T-helper 2 cell treated with Interferon-gamma antibody and Interleukin-4, amounts not matched to agents 100 ng/mL and 5 ng/mL, for 36 hours (primary cell): ENCODE measurements at regions not wholly inside any gene's neighbourhood (a gene's known extent, or its start where the extent isn't known, plus 50 kb on each side); places are given as distances from the start of the nearest gene placed in this dataset.
"Not testable (repeated sequence)": the region's sequence is repeated elsewhere in the genome, so short reads cannot be mapped to it uniquely, and the experiment has no call there.

Experiments
- intact Hi-C: fragments of 100-400 bp; cut with micrococcal nuclease; formaldehyde crosslinking; loops from one replicate; pipeline ENCODE4 v1.15.1; 2023

DNA sequence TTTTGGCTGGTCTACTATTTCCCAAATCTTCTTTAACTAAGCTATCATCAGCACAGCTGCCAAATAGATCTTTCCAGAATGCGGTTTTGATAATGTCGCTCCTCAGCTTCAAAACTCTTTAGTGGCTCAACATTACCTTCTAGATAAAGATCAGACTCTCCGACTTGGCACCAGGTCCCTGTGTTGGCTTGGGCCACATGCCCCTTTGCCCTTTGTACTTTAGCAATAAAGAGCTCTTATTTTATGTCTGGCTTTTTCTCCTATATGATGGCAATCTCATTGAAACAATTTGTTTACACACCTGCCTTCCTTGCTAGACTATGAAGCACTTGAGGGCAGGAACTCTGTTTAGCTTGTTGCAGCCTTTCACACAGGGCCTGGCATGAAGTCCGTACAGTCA is 128.9 kb upstream of the GATA6 start:
- intact Hi-C loops = no loop called here

DNA sequence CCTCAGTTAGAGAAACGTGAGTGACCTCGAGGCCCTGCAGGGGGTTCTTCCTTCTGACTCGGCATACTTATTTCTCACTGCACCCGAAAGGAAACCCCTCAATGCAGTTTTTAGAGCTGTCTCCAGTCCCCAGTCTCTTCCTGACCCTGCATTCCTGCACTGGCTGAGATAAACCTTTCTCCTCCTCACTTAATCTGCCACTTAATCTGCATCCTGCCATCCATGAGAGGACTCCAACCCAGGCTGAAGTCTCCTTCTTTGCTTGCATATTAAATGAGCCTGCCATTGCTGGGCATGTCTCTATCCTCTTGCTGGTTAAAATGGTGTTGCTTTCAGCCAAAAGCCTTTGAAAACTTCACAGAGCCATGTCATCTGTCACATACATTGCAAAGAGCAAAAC is 125.6 kb upstream of the GATA6 start:
- intact Hi-C loops = no loop called here

DNA sequence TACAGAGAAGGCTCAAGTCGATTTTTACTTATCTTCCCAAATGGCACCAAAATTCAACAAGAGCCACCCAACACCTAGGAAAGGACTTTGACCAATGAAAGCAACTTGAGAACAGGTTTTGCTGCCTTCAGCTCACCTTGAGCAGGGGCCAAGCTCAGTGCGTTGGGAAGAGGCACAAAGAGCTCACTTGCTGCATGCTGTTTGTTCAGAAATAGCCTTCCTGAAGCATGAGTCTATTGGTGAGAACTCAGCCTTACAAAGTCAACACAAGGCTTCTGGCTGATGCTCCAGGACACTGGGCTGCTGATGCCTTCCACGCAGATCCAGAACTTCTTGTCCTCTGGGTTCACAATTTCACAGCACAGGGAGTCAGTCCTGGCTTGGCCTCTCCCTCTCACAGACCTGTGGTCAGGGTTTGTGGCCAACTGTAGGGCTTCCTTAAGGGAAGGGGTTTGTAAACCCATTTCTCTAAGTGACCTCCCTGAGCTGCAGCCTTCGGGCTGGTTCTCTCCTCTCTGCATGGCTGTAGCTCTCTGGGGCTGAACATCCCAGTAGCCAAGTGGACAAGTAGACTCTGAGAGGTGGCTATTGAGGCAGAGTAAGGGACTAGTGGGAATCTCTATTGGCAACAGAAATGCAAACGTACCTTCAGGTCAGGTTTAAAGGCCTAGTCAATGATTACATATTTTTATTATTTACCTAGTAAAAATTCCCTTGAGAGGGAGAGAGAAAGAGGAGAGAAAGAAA is 124.7 kb upstream of the GATA6 start:
- intact Hi-C loops = no loop called here

DNA sequence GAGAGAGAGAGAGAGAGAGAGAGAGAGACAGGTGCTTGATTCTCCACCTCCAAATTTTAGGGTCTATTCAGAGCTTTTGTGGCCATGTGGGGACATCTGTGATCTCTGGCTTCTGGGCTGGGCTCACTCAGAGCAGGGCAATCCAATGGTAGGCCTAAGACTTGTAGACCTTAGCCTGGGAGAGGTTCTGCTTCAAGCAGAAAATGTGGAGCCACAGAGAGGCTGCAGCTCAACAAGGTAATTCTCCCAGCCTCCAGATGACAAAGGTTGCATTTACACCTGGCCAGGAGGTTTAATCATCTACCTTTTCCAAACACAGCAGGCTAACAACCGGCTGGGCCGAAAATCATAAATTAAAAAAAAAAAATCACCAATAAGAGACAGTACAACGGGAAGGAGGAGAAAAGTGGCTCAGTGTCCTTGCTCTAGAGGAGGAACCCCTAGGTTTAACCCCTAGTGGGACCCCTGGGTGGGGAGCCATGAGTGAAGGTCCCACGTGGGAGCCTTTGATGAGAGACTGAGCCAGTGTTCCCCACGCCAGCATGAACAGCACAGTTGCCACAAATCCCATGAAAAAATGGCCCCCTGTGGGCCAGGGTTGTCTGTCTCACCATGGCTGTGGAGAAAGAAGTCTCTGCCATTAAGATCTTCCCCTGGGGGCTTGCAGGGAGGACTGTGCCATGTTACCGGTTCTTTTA is 124.0 kb upstream of the GATA6 start:
- intact Hi-C loops = no loop called here

DNA sequence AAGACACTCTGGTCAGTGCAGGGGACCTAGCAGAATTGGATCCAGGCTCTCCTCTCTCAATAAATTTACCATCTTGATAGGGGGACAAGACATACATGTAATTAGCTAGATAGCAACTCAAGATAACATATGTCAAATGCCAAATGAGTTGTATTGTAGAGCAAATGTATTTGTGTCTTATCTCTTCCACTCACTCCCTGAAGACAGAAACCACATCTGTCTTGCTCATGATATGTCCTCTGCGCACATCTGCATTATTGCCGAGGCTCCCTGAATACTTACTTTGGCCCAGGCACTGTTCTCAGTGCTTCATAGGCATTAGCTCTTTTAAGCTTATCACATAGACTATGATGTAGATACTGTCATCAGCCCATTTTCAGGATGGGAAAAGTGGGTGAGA is 122.9 kb upstream of the GATA6 start:
- intact Hi-C loops = no loop called here

DNA sequence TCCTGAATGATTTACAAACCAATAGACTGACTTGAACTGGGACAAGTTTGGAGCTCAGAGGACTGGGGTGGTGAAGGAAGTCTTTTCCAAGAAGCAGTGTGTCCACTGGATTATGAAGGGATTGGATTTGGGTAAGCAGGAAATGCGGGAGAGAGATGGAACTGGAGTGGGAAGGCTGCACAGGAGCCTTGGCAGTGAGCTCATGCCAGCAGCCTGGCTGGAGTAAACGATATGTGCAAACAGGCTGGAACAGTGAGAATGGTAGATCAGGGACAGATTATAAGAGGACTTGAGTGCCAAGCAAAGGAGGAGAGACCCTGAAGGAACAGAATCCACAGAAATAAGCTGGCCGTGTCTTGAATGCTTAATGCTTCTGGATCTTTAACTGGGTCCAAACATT is 121.9 kb upstream of the GATA6 start:
- intact Hi-C loops = no loop called here

DNA sequence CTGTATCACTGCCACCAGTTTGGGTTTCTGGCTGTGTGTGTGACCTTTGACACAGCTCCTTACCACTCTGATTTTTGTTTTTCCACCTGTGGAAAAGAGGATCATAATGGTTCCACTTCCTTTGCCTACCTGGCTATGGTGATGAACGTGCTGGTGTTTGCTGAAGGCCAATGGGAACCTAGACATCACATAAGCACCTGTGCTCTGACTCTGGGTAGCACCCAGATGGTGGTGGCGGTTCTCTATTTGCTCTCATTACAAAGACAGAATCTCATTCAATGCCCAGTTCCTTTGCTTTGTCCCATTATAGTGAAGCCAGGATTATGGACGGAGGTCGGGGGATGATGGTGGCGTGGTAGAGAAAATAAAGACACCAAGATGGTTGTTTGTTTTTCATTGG is 121.2 kb upstream of the GATA6 start:
- intact Hi-C loops = no loop called here

DNA sequence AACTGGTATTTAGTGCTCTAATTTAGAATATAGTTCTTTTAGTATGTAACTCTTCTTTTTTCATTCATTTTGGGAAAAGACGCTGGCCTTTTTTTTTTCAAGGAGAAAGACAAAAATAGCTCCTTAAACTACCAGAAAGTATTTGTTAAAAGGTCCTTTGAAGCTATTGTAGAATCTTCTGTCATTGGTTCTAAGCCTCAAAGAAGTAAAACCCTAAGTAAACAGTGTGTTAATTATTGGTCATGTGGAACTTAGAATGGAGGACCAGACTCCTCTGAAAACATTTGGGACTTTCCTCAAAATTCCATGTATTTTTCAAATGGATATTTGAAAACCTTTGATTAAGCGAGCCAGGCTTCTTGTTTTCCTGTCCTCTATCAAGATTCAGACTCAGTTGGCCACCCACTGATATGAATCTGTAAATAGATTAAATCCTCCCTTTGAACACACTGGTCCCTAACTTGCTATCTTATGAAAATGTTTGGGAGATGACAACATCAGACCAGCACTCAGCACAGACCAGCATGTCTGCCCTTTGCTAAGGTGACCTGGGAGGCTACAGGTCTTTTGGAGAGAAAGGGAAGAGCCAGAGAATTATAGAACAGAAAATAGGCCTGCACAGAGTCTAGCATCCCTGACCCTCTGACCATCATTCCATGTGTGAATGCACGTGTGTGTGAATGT is 120.3 kb upstream of the GATA6 start:
- intact Hi-C loops = no loop called here

DNA sequence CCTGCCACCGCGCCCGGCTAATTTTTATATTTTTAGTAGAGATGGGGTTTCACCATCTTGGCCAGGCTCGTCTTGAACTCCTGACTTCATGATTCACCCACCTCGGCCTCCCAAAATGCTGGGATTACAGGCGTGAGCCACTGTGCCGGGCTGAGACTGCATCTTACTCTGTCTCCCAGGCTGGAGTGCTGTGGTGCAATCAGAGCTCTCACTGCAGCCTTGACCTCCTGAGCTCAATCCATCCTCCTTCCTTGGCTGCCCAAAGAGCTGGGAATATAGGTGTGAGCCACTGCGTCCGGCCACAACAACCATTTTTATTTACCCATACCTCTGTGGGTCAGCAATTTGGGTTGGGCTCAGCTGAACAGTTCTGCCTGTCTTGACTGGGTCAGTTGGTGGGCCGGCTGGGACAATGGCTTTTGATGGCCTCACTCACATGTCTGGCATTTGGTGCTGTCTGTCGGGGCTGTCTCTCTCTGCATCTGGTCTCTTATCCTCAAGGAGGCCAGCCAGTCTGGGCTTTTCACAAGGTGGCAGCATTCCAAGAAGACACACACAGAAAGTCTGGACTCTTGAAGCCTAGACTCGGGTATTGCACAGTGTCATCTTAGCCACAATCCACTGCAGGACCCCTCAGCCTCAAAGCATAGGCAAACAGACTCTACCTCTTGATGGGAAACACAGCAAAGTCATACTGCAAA is 116.8 kb upstream of the GATA6 start:
- intact Hi-C loops = no loop called here

DNA sequence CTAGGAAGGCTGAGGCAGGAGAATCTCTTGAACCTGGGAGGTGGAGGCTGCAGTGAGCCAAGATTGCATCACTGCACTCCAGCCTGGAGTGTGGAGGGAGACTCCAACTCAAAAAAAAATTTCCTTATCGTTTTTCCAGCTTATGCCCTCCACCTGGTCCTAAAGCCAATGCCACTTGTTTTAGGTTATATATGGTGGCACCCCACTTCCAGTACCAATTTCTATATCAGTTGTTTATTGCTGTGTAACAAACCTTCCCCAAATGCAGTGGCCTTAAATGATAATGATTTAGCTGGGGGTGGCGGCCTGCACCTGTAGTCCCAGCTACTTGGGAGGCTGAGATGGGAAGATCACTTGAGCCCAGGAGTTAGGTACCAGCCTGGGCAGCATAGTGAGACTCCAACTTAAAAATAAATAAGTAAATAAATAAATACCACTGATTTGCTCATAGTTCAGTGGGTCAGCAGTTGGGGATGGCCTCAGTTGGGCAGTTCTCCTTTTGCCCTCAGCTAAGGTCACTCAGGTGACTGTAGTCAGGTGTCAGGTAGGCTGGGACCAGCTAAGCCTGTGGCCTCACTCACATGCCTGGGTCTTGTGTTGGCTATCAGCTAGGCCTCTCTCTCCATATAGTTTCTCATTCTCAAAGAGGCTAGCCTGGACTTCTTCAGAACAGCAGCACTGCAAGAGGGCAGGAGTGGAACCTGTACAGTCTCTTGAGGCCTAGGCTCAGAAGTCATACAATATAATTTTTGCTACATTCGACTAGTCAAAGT is 113.7 kb upstream of the GATA6 start:
- intact Hi-C loops = no loop called here

DNA sequence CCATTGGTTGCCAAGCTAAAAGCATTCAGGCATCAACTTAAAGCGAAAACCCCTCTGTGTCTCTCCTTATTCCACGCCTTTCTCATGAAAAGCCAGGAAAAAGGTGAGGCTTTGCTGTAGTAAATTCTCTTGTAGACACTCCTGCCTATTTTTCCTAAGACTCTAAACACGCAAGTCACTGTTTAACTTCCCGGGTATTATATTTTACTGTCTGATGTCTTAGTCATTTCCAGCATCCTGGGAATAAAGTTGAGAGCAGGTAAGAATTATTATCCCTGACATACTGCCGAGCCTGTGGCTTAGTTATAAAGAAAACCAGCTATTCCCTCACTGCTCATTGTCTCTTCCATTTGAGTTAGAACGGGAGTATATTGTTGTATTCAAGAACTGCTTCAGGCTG is 112.4 kb upstream of the GATA6 start:
- intact Hi-C loops = no loop called here

DNA sequence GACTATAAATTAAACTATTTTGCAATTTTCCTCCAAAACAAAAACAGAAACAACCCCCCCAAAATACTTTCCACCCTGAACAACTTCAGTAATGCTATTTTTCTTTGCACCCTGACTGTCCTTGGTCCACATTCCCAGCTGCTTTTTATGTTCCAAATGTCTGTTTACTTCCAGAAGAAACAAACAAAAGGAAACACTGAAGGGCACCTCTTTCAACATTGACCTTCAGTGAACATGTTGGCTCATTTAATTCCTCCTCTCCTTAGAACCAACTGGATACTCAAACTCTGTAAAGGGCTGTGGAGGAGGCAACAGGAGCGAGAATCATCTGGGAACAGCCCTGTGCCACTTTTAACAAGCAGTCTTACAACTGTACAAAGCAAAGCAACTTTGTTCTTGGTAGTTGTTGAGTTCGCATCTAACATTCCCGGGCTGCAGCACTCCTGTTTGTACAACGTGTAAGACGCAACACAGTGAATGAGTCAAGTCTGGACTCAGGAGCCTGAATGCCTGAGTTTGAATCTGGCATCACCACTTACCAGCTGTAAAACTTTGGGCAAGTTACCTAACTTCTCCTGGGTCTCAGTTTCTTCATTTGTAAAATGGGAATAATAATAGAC is 111.4 kb upstream of the GATA6 start:
- intact Hi-C loops = no loop called here

DNA sequence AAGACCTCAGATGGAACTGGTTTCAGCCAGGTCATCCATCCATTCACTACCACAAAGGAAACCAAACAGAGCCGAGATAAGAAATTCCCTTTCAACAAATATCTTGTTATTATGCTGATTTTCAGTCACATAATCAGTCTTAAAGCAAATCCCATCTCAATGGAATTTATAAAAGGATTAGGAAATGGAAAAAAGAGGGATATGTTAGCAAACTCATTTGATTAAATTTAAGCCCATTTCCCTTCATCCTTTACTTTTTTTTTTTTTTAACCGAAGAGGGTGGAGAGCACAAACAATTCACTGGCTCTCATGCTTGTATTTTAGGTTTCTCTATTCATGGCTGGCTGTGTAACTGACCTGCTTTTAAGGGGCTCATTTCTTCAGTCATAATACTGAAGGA is 109.0 kb upstream of the GATA6 start:
- intact Hi-C loops = no loop called here

DNA sequence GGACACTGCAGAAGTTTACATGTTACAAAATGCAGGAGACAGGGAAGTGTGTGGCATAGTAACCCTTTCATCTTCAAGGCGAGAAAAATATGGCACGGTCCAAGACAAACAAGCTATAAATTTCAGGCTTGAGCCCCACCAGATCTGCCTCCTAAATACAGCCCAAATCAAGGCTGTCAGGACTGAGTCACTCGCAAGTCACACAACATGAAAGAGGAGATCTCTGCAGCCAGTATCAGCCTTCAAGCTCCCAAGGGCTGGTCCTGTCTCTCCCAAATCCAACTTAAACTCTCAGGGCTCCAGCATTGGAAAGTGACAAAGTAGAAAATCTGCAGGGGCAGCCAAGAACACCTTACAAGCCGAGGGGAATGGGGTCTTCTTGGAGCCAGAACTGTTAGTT is 106.3 kb upstream of the GATA6 start:
- intact Hi-C loops = no loop called here

DNA sequence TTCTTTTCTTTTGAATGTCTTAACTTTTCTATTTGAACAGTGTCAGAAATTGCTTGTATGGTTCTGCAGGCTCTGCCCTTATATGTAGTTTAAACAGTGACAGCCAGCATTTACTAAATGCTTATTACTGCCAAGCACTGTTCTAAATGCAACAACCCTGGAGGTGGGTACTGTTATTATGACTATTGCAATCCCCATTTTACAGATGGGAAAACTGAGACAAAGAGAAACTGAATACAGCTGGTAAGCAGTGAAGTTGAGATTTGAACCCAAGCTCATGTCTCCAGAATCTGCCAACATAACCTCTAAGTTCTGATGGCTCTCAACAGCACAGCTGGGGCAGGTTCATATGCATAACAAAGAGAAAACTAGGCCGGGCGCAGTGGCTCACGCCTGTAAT is 105.7 kb upstream of the GATA6 start:
- intact Hi-C loops = no loop called here

DNA sequence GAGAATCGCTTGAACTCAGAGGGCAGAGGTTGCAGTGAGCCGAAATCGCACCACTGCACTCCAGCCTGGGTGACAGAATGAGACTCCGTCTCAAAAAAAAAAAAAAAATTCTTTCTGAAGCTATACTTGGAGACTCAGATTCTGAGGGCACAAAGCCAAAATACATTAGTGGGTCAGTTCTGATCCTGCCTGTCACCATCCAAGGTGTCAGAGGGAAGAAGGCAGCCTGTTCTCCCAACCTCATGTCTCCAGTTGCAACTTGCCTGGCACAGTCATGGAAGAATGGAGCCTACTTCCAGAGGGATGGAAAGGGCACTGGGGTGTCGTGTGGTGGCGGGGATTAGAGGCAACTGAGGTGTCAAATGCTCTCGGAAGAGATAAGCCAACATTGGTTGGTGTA is 104.8 kb upstream of the GATA6 start:
- intact Hi-C loops = no loop called here

DNA sequence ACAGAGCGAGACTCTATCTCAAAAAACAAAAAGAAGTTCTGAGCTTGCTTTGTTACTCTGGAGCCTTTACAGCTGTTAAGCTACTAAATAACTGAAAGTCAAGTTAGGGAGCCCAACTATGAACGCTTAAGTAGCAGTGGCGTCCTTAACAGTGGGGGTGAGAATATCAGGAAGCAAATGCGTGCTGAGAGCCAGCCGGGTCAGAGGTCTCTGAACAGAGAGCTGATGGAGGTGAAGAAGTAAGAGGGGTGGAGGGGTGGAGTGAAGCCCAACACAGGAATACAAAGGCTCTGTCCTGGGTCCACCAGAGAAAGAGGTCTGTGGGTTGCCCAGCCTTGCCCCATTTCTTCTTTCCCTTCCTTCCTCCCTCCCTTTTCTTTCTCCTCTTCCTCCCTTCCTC is 104.1 kb upstream of the GATA6 start:
- intact Hi-C loops = no loop called here

DNA sequence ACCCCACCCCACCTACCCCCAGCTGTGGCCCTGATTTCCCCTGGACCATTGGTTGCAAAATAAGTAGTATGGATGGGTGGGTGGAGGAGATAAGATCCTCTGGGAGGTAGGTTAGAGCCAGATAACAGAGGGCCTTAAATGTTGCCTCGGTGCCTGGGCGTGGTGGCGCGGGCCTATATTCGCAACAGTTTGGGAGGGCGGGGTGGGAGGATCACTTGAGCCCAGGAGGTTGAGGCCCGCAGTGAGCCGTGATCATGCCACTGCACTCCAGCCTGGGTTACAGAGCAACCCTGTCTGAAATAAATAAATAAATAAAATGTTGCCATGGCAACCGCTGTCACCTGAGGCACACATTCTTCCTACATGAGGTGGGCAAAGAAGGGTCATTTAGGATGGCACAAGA is 103.3 kb upstream of the GATA6 start:
- intact Hi-C loops = no loop called here

DNA sequence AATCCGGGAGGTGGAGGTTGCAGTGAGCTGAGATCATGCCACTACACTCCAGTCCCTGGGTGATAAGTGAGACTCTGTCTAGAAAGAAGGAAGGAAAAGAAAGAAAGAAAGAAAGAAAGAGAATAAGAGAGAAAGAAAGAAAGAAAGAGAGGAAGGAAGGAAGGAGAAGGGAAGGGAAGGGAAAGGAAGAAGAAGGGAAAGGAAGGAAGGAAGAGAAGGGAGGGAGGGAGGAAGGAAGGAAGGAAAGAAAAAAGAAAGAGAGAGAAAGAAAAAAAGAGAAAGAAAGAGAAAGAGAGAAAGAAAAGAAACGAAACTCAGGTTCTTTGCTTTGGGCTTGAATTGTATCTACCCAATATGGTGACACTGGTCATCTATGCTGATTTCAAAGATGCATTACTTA is 102.3 kb upstream of the GATA6 start:
- intact Hi-C loops = no loop called here

DNA sequence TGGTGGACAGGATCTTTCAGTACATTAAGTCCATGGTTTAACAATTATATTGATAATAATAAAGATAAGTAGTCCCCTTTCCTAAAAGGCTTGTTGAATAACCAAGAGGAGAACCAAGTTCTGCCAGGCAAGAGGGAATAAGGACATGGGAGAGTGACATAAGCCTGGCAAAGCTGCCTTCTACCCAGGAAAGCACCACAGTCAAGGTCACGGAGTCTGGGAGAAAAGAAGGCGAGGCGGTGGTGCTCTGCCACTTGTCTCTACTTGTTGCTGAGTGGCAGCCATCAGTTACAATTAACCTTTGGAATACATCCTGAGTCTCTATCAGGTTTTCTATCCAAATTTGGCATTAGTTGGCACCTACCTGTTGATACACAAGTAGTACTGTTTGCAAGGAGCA is 101.7 kb upstream of the GATA6 start:
- intact Hi-C loops = no loop called here

DNA sequence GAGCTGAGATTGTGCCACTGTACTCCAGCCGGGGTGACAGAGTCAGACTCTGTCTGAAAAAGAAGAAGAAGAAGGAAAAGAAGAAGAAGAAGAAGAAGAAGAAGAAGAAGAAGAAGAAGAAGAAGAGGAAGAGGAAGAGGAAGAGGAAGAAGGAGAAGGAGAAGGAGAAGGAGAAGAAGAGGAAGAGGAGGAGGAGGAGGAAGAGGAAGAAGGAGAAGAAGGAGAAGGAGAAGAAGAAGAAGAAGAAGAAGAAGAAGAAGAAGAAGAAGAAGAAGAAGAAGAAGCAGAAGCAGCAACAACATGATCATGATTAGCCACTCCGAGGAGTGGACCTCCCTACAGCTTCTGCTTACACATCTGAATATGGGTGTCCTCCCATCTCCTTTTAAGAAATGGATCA is 100.6 kb upstream of the GATA6 start:
- intact Hi-C loops = not testable (repeated sequence)
